ENCODE measurements at regions not wholly inside any gene's neighbourhood (a gene's known extent, or its start where the extent isn't known, plus 50 kb on each side); places are given as distances from the start of the nearest gene placed in this dataset.

- no peak overlapping the region for H3K27ac ChIP-seq
- no peak for TF ChIP-seq ZFX (IDR thresholded peaks at IDR 0.05)
- TF ChIP-seq CTCF (conservative IDR thresholded peaks at IDR 0.05), result no peak
These were observed 383.4 kb upstream of the ADARB2 start for GRCh38 chr10:2120746-2121145.

GRCh38 chr10:2119316-2119715, 382.0 kb upstream of the ADARB2 start:
- TF ChIP-seq CTCF (conservative IDR thresholded peaks at IDR 0.05) (no peak), ZFX (IDR thresholded peaks at IDR 0.05) (no peak)
- no peak overlapping the region for H3K27ac ChIP-seq

- TF ChIP-seq CTCF (conservative IDR thresholded peaks at IDR 0.05), result no peak
- no peak for TF ChIP-seq ZFX (IDR thresholded peaks at IDR 0.05)
- H3K27ac ChIP-seq, result no peak overlapping the region
These were observed 380.9 kb upstream of the ADARB2 start for GRCh38 chr10:2118201-2118600.

- H3K27ac ChIP-seq, result no peak overlapping the region
- TF ChIP-seq ZFX (IDR thresholded peaks at IDR 0.05) (no peak), CTCF (conservative IDR thresholded peaks at IDR 0.05) (no peak)
These were observed 380.3 kb upstream of the ADARB2 start for GRCh38 chr10:2117641-2118040.

GRCh38 chr10:2111965-2112364, 374.6 kb upstream of the ADARB2 start:
- TF ChIP-seq CTCF (conservative IDR thresholded peaks at IDR 0.05) (no peak), ZFX (IDR thresholded peaks at IDR 0.05) (no peak)

GRCh38 chr10:2108496-2108895, 371.2 kb upstream of the ADARB2 start:
- TF ChIP-seq CTCF (conservative IDR thresholded peaks at IDR 0.05) (no peak), ZFX (IDR thresholded peaks at IDR 0.05) (no peak)
- H3K27ac ChIP-seq, result no peak overlapping the region

More at GRCh38 chr10:2111965-2112364, 374.6 kb upstream of the ADARB2 start:
- H3K27ac ChIP-seq, result no peak overlapping the region

- H3K27ac ChIP-seq, result no peak overlapping the region
- TF ChIP-seq ZFX (IDR thresholded peaks at IDR 0.05) (no peak), CTCF (conservative IDR thresholded peaks at IDR 0.05) (no peak)
These were observed 369.3 kb upstream of the ADARB2 start for GRCh38 chr10:2106641-2107040.

Measured in C4-2B (cell line).